HCEC 1CT (cell line): ENCODE measurements at regions not wholly inside any gene's neighbourhood (a gene's known extent, or its start where the extent isn't known, plus 50 kb on each side); places are given as distances from the start of the nearest gene placed in this dataset.
"Not testable (repeated sequence)": the region's sequence is repeated elsewhere in the genome, so short reads cannot be mapped to it uniquely, and the experiment has no call there.

Source experiments
- DNase-seq: peaks from one replicate; pipeline ENCODE4 v3.0.0-alpha.2; 2017

DNA sequence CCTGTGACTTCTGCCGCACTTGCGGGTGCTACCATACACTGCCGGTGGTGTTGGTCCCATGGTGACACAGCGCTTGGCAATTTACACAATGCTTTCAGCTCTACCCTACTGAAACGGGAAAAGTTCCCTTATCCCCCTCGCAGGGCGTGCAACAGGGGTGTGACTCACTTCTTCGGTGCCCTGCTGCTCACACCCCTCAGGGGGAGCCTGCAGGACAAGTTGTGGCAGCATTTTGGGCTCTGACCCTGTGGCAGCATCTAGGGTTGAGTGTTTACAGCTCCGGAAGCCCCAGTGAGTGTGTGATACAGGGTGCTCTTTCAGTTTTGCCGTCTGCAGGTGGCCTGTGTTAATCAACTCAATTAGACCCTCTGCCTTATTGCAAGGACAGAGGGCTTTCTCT, 324.7 kb upstream of the RGMA start:
- DNase-seq, result no peak

GRCh38 chr15:93399121-93399520, 310.1 kb upstream of the RGMA start:
- DNase-seq, result no peak

GRCh38 chr15:93389211-93389610, 300.2 kb upstream of the RGMA start:
- no peak for DNase-seq

DNA sequence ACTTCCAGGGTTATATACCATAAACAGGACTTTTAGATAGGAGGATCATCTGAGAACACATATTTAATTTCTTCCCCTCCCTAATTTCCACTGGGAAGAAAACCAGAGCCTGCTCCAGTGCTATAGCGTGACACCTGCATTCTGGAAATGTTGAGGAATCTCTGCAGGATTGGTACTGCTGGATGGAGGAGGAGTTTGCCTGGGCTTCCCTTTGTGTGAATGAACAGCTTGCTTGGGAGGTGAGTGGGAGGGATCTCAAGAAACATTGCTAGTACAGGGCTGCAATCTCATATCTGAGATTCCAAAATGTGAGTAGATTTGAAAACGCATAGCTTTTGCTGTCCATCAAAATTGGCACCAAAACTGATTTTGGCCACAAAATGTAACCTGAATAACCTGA, 295.9 kb upstream of the RGMA start:
- DNase-seq, result no peak

DNA sequence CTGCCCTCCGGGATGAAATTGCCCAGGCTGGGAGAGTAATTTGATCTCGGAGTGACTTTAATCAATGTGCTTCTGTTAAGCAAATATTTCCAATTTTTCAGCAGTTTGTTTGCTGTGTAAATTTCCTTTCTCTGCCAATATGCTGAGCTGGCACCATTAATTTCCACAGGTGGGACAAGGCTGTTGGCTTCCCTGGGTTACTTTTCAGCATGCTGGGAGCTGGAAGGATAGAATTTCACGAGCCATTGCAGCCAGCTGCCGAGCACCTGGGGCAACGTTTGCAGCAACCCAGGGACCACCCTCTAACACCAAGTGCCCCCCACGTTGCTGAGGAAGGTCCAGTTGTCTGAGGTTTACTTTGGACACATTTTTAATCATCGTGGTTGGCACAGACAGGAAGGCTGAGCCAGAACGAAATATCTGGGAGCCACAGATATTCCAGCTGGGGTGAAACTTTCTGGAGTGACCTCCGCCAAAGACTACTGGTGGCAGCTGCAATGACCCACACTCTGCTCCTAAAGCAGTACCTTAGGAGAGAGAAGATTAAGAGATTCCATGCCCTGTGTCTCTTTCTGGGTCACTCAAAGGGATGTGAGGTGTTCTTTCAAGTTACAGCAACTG, 293.3 kb upstream of the RGMA start:
- DNase-seq, result no peak

- DNase-seq, result no peak
Measured at GRCh38 chr15:93378558-93378957, 289.5 kb upstream of the RGMA start.

DNA sequence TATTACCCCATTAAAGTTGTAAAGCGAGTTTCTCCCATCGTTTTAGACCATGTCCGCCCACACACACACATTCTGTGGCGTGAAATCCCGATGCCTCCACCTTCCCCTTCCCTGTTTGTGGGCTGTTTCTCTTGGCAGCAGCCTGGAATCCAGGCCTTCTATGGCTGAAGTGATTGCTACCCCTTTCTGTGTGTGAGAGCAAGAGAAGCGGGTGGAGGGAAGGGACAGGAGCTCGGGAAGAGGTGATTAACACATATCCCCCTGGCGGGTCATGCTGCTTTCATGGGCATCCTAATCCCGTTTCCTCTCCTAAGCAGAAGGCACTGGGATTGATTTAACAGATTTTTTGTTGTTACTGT, 283.8 kb upstream of the RGMA start:
- DNase-seq, result no peak

DNA sequence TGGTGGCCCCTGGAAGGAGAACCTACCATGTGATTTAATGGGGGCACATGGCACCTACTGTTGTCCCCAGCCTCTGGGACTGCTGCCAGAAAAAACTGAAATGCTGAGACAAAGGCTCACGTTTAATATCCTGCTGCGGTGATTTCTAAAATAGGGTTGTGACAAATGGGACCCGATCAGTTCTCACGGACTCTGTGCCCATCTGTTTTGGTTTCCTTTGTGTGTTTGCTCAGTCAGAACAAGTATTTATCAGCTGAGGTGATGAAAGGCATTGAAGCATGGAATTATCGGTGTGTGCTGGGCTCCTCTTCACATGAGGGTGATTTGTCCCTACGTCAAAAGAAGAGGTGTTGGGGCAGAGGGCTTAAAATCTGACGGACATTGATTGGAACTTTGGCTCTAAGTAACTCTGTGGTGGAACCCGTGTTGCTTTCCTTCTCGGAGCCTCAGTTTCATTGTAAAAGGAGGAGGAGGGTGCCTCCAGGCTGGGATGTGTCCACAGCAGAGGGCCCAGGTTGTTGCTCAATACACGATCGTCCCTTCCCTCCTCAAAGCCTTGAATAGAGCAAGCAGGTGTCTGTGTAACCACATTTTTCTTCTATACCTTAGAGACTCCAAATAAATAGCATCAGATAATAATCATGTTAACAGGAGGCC, 283.3 kb upstream of the RGMA start:
- no peak for DNase-seq

GRCh38 chr15:93366387-93367100, 277.5 kb upstream of the RGMA start:
- DNase-seq, result no peak

GRCh38 chr15:93362821-93363220, 273.8 kb upstream of the RGMA start:
- no peak for DNase-seq

DNA sequence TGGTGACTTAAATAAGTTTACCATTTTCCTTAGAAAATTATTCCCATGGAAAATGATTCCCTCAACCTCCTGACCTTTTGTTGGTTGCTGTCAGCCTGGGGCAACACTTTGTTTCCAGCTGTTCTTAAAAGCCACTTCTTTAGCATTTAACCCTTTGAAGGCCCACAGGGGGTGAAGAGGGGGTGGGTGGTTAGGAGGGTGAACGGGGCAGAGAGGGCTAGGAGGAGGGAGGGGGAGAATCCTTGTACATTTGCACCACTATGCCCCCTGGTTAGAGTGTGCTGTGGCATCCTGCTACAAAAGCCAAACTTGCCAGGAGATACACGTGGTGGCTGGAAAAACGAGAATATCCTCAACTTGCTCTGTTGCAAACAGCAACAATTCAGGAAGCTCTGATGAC, 273.2 kb upstream of the RGMA start:
- no peak for DNase-seq

- DNase-seq, result no peak
Measured at GRCh38 chr15:93361703-93362102, 272.7 kb upstream of the RGMA start.

DNA sequence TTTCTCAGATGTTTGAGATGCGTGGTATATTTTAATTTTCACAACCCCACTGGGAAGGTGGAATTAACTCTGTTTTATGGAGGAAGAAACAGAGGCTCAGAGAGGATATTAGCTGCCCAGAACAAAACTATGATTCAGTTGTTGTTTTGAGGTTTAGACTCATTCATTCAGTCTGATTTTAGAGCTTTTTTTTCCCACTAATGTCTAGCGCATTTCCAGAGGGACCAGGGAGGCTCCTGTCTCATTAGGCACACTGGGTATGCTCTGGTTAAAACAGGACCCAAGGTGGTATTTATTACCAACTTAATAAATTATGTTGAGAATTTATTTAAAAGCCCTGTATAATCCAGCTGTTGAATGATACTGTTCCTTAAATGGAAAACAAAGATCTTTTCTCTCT, 272.0 kb upstream of the RGMA start:
- no peak for DNase-seq

DNA sequence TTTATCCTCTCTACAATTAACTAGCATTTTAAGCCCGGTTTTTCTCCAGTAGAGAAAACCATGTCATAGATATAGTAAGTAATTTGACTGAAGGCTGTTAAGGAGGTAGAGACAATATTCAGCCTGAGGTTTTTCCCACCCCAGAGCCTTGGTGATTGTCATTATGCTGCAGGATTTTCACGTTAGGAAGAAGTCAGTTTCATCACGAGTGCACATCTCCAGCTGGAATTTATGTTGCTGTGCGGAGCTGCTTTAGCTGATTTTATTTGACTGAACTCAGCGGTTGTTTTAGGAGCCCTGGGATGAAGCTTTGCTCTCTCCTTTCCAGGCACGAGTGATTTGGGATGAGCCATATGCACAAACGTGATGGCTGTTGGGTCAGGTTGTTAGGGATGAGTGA, 271.3 kb upstream of the RGMA start:
- DNase-seq, result no peak

- no peak for DNase-seq
Measured at GRCh38 chr15:93359425-93360131, 270.6 kb upstream of the RGMA start.

- no peak for DNase-seq
Measured at GRCh38 chr15:93359060-93359408, 270.0 kb upstream of the RGMA start.

DNA sequence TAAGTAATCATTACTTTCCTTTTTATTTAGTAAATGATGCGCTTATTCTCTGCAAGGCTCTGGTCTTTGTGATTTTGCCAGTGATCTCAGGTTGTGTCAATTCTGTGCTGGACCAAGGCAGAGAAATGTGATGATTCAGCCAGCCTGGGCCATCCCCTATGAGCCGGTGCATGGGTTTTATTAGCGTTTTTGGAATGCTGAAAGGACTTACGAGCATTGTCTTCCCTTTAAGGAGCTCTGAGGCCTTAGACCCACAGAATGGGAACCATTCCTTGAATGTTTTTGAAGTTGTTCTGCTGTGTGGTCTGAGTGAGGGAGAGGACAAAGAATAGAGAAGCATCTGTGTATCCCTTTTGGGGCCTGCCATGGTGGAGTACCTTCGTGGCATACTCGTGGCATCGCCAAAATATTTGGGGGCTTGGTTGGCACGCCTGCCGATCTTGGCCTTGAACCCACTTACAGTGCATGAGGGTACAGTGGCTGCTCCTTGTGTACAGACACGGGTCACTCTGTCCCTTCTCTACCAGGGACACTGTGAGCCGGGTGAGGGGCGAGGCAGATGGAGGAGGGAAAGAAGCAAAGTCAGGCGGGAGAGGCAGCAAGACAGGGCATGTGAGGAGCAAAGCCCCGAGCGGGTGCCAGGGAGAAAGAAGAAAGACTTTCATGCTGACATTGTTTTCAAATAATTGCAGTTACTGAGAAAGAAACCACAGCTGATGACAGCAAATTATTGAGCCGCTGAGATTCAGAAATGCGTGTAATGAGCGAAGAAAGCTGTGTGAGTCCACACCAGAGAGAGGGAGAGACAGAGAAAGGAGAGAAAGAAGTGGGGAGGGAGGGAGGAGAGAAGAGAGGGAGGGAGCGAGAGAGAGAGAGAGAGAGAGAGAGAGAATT, 269.4 kb upstream of the RGMA start:
- DNase-seq, result no peak

GRCh38 chr15:93348711-93349545, 259.9 kb upstream of the RGMA start:
- DNase-seq, result no peak

DNA sequence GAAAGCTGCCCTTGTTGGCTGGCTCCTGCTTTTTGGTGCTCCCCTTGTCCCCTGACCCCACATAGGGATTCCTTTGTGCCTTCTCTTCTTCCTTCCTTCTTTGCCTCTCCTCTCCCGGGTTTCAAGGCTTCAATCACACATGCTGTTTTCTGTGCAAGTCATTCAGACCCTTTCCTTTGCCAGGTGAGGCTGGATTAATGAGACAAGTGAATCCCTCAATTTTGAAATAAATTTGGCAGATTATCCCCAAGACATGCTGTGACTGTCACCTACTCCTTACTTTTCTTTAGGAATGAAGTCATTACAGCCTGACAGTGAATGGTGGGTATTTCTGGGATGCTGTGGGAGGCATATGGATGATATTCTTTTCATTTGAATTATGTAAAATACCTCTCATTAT, 259.0 kb upstream of the RGMA start:
- no peak for DNase-seq

- DNase-seq, result no peak
Measured at GRCh38 chr15:93345981-93346380, 257.0 kb upstream of the RGMA start.

GRCh38 chr15:93343402-93343801, 254.4 kb upstream of the RGMA start:
- not testable (repeated sequence) for DNase-seq

GRCh38 chr15:93341164-93341563, 252.2 kb upstream of the RGMA start:
- no peak for DNase-seq
